Stimulated activated CD4-positive, alpha-beta T cell treated with anti-CD3 and anti-CD28 coated beads, Interleukin-2, amount 100 ng/mL, for 24 hours (primary cell): ENCODE measurements at regions not wholly inside any gene's neighbourhood (a gene's known extent, or its start where the extent isn't known, plus 50 kb on each side); places are given as distances from the start of the nearest gene placed in this dataset.
"Not testable (repeated sequence)": the region's sequence is repeated elsewhere in the genome, so short reads cannot be mapped to it uniquely, and the experiment has no call there.

Source experiments
- DNase-seq, 2 donors: peaks; one replicate each; pipeline ENCODE4 v3.0.0-alpha.2; 2020

GRCh38 chr1:101428562-101428961, 191.7 kb downstream of the S1PR1 start:
- DNase-seq: no peak

- no peak for DNase-seq
Measured at GRCh38 chr1:101431956-101432510, 195.2 kb downstream of the S1PR1 start.

DNA sequence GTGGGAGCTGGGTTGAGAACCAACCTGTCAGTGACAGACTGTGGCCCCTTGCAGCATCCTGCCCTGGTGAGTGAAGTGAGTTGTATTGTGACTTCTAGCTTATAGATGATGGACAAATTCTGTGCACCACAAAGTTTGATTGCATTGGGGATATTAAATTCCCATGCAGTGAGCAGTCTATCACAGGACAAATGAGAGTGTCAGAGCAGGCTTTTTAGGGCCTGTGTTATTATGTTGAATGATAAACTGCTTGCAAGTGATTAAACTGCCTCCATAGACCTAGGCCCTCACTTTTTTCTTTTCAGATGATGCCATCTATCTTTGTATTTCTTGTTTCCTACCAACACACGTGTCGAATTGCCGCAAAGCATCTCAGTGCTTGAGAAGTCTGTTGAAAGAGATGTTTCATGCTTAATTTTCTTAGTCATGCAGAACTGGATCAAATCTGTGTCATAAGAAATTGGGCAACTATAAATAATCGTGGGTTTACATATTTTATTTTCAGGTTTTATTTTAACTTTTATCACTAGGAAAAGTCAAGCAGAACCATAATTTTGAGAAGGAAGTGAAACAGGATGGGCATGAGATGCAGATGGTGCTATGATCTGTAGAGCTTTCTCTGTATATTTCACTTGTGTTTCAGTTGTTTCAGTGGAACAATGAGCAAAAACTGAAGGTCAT, 199.2 kb downstream of the S1PR1 start:
- no peak for DNase-seq

DNA sequence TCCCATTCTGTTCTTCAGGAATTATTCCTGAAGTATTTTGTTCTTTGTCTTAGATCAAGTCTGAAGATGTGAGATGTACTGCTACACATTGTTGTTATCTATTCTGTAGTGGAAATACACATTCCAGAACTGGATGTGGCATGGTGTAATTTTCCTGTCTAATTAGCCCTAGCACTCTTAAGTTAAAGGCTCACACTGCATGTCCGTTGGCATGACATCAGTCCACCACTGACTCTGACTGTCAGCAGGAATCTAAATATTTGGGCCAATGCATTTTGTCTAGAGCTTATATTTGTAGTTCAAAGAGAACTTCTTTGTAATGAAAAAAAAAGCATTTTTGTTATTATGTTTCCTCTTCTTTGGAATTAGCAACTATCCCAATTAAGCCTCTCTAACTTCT, 201.0 kb downstream of the S1PR1 start:
- DNase-seq: no peak

GRCh38 chr1:101438359-101438758, 201.5 kb downstream of the S1PR1 start:
- DNase-seq: no peak

DNA sequence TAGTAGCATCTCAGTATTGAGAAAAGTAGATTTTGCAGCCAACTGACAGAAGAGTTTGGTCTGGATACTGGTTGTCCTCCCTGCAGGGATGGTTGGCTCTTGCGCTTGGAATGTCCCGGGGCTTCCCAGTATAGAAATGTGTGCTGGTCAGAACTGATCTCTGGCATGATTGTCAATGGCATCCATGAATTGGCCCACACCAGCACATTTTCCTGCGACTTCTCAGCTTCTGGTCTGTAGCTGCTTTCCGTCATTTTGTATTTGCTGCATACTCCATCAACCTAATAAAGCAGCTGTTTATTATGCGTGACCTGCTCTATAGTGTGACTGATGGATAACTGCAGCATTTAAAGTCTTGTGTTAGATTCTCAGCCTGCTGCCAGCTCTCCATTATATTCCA, 203.7 kb downstream of the S1PR1 start:
- DNase-seq: no peak

DNA sequence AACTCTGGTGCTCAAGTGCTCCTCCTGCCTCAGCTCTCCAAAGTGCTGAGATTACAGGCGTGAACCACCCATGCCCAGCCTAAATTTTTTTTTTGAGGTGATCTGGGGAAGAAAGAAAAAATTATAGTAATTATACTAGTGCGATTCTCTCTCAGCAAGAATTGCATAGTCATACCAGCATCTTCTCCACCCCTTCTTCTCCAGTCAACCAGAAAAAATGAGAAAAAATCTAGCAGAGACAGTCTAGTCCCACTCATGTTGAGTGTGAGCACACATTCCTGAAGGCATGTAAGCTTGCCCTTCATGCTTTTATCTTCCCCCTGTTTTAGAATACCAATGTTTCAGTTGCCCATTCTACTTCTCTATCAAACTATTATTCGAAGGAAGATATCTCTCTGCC, 207.6 kb downstream of the S1PR1 start:
- DNase-seq: no peak

DNA sequence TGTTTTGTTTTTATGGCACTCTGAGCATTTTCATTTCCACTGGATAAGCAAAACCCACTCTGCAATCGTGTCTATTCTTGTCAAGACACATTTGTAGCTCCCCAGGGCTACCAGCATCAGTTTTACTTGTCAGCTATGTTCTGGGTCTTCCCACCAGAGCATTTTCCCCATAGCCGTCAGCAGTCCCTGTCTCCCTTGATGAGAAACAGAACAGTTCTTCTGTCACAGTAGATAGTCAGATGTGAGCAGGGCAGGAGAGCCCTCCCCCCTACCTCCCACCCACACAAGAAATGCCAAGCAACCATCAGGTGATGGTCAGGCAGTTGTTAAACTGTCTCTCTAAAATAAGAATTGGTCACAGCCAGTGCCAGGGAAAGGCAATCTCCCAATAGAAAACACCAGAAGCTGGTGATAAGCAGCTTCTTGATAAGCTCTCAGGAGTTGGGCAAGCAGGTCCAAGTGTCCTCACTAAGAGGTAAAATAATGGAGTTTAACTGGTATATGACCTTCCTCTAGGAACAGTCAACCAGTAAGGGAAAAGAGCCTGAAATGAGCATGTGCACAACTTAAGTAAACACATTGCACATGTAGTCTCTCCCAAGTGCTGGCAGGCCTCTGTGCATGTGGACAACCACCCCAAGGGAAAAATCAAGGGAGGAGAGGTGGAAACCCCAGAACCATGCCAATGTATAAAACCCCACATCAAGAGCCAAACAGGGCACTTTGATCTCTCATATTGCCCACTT, 208.2 kb downstream of the S1PR1 start:
- no peak for DNase-seq

DNA sequence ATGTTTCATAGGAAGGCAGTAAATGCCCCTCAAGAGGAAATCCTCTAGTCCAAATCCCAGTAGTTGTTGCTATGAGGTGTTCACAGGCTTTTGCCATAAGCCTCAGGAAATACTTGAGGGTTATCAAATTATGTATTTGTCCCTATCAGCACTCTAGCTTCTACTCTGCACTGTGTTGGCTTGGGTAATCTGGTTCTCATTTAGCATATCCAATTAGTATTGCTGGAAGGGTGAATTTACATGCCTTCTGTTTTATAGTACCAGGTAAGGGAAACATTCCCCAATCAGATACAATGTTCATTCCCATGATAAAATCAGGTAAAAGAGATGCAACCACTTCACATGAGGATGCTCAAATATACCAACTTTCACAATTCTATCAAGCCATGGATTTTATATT, 211.2 kb downstream of the S1PR1 start:
- no peak for DNase-seq

DNA sequence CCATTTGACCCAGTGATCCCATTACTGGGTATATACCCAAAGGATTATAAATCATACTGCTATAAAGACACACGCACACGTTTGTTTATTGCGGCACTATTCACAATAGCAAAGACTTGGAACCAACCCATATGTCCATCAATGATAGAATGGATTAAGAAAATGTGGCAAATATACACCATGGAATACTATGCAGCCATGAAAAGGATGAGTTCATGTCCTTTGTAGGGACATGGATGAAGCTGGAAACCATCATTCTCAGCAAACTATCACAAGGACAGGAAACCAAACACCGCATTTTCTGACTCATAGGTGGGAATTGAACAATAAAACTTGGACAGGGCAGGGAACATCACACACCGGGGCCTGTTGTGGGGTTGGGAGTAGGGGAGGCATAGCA, 213.9 kb downstream of the S1PR1 start:
- not testable (repeated sequence) for DNase-seq

DNA sequence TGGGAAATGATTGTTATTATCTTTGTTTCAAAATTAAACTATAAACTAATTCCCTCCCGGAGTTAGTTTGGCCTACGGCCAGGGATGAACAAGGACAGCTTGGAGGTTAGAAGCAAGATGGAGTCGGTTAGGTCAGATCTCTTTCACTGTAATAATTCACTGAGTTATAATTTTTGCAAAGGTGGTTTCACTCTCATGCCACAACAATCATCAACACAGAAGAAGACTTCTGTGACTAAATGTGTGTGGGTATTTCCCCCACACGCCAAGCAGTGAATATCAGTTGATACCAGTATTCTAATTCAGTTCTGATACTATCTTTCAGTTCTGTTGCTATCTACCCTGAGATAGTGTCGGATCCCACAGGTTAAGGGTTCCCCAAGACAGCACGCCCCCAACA, 215.1 kb downstream of the S1PR1 start:
- DNase-seq: peak; percentile 19 to 33

GRCh38 chr1:101452825-101453224, 216.0 kb downstream of the S1PR1 start:
- DNase-seq: no peak

DNA sequence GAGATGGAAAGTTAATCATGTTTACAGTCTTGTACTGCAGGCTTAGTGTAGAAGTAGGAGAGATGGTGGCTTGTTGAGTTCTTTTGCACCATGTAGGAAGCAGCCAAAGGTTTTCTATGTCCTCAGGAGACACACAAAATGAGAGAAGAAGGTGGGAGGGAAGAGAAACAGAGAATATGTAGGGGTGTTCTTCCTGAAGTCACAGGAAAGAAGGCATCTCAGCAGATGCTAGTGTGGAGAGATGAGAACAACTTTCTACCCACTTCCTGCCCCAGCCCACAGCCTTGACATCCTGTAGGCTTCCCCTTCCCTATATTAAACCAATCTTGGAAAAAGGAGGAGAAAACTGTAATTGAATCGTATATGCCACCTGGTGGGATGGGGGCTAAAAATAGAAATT, 217.0 kb downstream of the S1PR1 start:
- DNase-seq: no peak

DNA sequence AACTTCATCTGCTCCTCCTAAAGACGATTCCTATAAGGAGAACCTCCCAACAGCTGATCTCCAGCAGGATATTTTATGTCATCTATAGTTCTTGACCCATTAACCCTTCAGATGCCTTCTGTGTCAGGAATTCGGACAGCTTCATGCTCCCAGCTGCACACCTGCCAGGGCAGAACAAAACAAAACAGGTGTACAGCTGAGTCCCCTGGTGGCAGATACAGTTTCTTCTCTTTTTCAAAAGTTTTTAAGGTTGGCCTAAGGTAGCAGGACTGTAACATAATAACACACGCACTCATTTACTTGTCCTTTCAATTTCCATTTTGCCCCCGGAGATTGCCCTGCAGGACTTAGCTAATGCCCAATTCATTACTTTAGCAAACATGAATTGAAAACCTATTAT, 218.3 kb downstream of the S1PR1 start:
- DNase-seq: no peak

- DNase-seq: no peak
Measured at GRCh38 chr1:101460739-101461138, 223.9 kb downstream of the S1PR1 start.

DNA sequence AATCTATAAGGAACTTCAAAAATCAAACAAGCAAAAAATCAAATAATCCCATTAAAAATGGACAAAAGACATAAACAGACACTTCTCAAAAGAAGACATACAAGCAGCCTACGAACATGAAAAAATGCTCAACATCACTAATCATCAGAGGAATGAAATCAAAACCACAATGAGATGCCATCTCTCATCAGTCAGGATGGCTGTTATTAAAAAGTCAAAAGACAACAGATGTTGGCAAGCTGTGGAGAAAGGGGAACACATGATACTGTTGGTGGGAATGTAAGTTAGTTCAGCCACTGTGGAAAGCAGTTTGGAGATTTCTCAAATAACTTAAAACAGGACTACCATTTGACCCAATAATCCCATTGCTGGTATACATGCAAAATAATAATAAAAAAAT, 226.4 kb downstream of the S1PR1 start:
- no peak for DNase-seq

DNA sequence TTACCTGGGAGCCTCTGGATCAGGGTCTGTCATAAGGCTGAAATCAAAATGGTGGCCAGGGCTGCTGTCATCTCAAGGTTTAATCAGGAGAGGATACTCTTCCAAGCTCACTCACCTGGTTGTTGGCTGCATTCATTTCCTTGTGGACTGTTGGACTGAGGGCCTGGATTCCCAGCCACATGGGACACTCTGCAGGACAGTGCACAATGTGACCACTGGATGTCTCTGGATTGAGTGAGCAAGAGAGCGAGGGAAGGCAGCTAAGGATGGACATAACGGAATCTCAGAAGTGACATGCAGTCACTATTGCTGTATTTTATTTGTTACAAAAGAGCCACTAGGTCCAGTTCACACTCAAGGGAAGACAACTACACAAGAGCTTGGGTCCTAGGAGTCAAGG, 229.1 kb downstream of the S1PR1 start:
- no peak for DNase-seq

DNA sequence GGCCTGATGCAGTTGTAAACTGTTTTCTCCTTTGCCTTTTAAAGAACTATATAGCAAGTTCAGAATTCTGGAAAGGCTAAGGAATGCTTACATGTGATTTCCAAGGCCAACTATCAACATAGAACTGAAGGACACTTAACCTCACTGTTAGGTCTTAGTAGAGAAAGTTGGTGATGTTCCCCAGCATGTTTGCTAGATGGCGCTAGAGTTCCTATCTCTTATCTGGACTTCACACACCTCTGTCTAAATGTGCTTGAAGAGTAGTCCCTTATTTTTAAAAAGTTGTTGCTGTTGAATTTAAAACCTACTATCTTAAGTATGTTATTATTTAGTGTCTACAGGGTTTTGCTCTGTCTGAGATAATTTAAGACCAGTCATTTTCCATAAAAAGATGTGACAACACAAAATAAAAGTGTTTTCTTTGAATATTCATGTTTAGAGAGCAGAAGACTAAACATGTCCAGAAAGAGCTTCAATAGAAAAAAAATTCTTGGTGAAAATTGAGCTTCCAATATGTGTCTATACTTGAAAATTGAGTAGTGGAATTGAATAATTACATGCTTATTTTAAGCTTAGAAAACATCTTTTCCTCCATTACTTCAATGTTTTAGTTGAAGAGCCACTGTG, 237.3 kb downstream of the S1PR1 start:
- no peak for DNase-seq

DNA sequence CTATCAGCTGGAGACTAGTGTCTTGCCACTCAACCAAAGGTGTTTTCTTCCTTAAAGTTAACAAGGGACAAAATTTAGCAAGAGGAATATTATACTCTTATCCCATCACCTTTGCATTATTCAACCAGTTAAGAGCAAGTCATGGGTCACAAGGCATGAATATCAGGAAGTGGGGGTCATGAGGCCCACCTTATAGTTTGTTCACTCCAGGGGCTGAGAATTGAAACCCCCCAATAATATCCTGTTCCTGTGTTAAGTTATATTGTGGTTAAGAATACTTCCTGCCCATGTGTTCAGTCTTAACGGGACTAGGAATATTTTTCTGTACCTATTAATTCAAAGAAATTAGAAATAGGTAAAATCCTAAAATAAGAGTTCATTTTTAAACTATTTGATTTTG, 239.7 kb downstream of the S1PR1 start:
- DNase-seq: no peak

GRCh38 chr1:101479945-101480344, 243.1 kb downstream of the S1PR1 start:
- no peak for DNase-seq

DNA sequence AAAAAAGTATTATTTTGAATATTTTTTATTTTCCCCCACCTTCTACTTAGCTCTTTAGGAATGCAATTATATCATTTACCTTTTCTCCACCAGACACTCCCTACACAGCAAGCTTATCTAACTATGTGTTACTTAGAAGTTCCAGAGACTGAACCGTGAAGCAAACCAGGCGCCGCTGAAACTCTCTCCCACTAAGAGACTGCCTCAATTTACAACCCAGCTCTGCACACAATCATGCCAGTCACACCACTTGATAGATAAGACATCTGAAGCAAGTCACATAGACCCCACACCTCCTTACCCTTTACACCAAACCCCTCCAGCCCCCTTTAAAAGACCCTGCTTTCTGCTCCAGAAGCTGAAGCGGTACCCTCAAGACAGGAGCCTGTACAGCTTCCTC, 245.5 kb downstream of the S1PR1 start:
- no peak for DNase-seq

- no peak for DNase-seq
Measured at GRCh38 chr1:101483982-101484688, 247.3 kb downstream of the S1PR1 start.

DNA sequence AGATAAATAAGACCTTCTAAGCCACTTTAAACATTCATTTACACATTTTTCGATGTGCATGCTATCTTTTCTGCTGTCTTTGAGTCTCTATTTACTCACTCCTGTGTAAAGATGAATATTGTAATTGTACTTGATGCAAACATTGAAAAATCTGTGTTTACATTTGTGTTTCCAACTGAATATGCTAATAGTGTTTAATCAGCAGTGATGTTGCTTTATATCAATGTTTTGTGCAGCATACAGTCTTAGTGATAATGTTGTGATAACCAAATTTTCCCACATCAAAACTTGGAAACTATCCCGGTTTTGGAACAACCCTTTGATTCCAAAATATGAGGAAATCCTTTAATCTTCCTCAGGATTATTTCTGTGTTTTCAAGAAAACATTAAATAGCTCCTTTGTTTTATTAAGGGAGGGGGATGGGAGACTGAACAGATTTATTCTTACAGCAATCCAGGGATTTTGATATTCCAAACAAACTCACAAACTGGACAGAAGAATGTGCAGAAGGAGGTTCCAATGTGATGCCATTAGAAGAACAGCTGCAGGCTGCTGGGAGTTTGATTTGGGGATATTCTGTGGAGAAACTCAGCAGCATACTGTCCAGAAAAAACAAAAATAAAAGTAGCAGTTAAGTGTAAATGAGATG, 248.0 kb downstream of the S1PR1 start:
- no peak for DNase-seq
